ENCODE measurements at regions not wholly inside any gene's neighbourhood (a gene's known extent, or its start where the extent isn't known, plus 50 kb on each side); places are given as distances from the start of the nearest gene placed in this dataset.

DNA sequence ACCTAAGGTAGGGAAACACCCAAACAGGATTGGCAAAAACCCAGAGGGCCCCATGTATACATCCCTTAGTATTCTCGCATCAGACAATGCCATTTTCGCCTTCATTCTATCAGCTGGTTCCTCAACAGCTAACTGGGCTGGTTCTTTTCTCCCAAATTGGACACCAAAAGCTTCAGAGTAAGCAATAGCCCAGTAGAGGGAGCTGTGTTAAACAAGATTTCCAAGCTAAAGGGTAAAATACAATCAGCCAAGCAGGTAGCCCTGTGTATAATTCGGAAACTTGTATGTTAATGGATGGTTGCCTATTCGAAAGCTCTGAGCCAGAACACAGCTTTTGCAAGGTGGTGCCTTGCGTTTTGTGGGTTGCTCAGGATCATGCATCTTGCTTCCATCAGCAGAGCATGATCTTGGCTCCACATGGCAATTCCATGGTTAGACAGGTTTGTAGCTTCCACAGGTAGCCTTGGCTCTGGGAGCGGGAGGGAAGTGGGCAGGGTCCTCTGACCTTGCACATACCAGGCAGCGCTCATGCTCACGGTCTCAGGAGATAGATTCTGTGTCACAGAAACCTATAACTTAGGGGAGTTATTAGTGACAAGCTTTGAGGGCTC, 115.2 kb upstream of the LNX1 start:
- TF ChIP-seq POLR2A (IDR thresholded peaks at IDR 0.05), result no peak
- TF ChIP-seq, protein P1, sequence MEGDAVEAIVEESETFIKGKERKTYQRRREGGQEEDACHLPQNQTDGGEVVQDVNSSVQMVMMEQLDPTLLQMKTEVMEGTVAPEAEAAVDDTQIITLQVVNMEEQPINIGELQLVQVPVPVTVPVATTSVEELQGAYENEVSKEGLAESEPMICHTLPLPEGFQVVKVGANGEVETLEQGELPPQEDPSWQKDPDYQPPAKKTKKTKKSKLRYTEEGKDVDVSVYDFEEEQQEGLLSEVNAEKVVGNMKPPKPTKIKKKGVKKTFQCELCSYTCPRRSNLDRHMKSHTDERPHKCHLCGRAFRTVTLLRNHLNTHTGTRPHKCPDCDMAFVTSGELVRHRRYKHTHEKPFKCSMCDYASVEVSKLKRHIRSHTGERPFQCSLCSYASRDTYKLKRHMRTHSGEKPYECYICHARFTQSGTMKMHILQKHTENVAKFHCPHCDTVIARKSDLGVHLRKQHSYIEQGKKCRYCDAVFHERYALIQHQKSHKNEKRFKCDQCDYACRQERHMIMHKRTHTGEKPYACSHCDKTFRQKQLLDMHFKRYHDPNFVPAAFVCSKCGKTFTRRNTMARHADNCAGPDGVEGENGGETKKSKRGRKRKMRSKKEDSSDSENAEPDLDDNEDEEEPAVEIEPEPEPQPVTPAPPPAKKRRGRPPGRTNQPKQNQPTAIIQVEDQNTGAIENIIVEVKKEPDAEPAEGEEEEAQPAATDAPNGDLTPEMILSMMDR (IDR thresholded peaks at IDR 0.05 in 4 of 5, conservative IDR thresholded peaks at IDR 0.05 in 1 of 5), result peak in 3 of 5 experiments; percentile 15 to 38 (median 27)

Data from gastrocnemius medialis (tissue), 4 donors.